Natural killer cell (primary cell): ENCODE measurements at regions not wholly inside any gene's neighbourhood (a gene's known extent, or its start where the extent isn't known, plus 50 kb on each side); places are given as distances from the start of the nearest gene placed in this dataset.
A peak's percentile ranks its signal among the peaks of the same experiment; 100 is the strongest.

Source experiments
- ATAC-seq, 3 donors: fragments of 150-1000 bp in 2 of 3; fragments of 200-7000 bp in 1 of 3; cut with Tn5 transposase; 1 replicate in 1 of 3; 2 replicates in 2 of 3; pipeline ENCODE4 v1.10.0; 2021; ENCODE audit warnings: mild to moderate bottlenecking in 2 of 3, moderate library complexity in 2 of 3
- DNase-seq, 2 donors: peaks; one replicate each; pipeline versions ENCODE4 v3.0.0 to v3.0.0-alpha.2; 2013 to 2021; ENCODE audit warnings: mixed read lengths in 1 of 2
- H3K27ac ChIP-seq: one replicate; pipeline ENCODE4 v1.5.1; 2013; ENCODE audit warnings: mild to moderate bottlenecking, low read length
- H3K27me3 ChIP-seq: one replicate; pipeline ENCODE4 v1.6.1; 2013; ENCODE audit warnings: low read length; ENCODE audit not compliant: control insufficient read depth, insufficient read depth
- H3K36me3 ChIP-seq: one replicate; pipeline ENCODE4 v1.6.1; 2013; ENCODE audit warnings: low read length; ENCODE audit not compliant: control insufficient read depth, insufficient read depth
- H3K4me1 ChIP-seq: one replicate; pipeline ENCODE4 v1.6.1; 2013; ENCODE audit warnings: low read length; ENCODE audit not compliant: control insufficient read depth, insufficient read depth
- H3K4me3 ChIP-seq: one replicate; pipeline ENCODE4 v1.5.1; 2013; ENCODE audit warnings: low read length
- H3K9me3 ChIP-seq: one replicate; pipeline ENCODE4 v1.6.1; 2013; ENCODE audit warnings: low read length; ENCODE audit not compliant: control insufficient read depth, insufficient read depth
- H3K27ac Mint-ChIP-seq, 2 donors: one replicate each; pipeline ENCODE4 v1.8.0; 2022; ENCODE audit warnings: mild to moderate bottlenecking in 2 of 2, mixed read lengths in 2 of 2, moderate library complexity in 1 of 2
- H3K27me3 Mint-ChIP-seq, 2 donors: one replicate each; pipeline ENCODE4 v1.8.0; 2022; ENCODE audit warnings: low read depth in 2 of 2, mixed read lengths in 2 of 2
- H3K36me3 Mint-ChIP-seq: one replicate; pipeline ENCODE4 v1.8.0; 2022; ENCODE audit warnings: mixed read lengths
- H3K4me1 Mint-ChIP-seq, 2 donors: one replicate each; pipeline ENCODE4 v1.8.0; 2022; ENCODE audit warnings: mixed read lengths in 2 of 2
- H3K4me3 Mint-ChIP-seq: one replicate; pipeline ENCODE4 v1.8.0; 2022; ENCODE audit warnings: mild to moderate bottlenecking, moderate library complexity, mixed read lengths
- H3K9me3 Mint-ChIP-seq, 2 donors: one replicate each; pipeline ENCODE4 v1.8.0; 2022; ENCODE audit warnings: mixed read lengths in 2 of 2
- CTCF ChIP-seq: fragments of 200-600 bp; IDR thresholded peaks from one replicate; pipeline ENCODE4 v1.8.0; 2022; ENCODE audit warnings: antibody characterized with exemption
- WGBS: methylation state at CpG from one replicate; pipeline ENCODE4 v1.1.7; 2013; ENCODE audit warnings: missing lambda C conversion rate; ENCODE audit not compliant: insufficient coverage; 5-methylcytosine and 5-hydroxymethylcytosine counted together
- intact Hi-C: fragments of 100-400 bp; cut with micrococcal nuclease; formaldehyde crosslinking; loops from one replicate; pipeline ENCODE4 v1.14.2; 2022

GRCh38 chr19:31013384-31014020, 335.7 kb downstream of the TSHZ3 start:
- Histone ChIP-seq H3K27ac (no peak overlapping the region), H3K4me1 (peaks cover 22% of the 10 kb centered on the region), H3K27me3 (peaks cover 4% of the 10 kb centered on the region), H3K36me3 (no peaks in the 10 kb centered on the region), H3K4me3 (no peak overlapping the region), H3K9me3 (no peaks in the 10 kb centered on the region)
- no peaks in the 10 kb centered on the region for H3K9me3 Mint-ChIP-seq
- H3K36me3 Mint-ChIP-seq: no peaks in the 10 kb centered on the region
- H3K4me3 Mint-ChIP-seq: no peak overlapping the region
- DNase-seq: no peak
- peaks cover 0 to 2% of the 10 kb centered on the region in 2 donors for H3K27me3 Mint-ChIP-seq
- peak overlapping the region in 1 of 2 donors; percentile 86 for H3K27ac Mint-ChIP-seq
- no peak for TF ChIP-seq CTCF
- peaks cover 27 to 31% of the 10 kb centered on the region in 2 donors for H3K4me1 Mint-ChIP-seq
- intact Hi-C loops: no loop called here
- WGBS: 70% methylated on average over 5 of the region's 5 CpGs
- ATAC-seq: no peak

GRCh38 chr19:31002518-31003244, 346.6 kb downstream of the TSHZ3 start:
- H3K4me3 Mint-ChIP-seq: no peak overlapping the region
- Histone ChIP-seq H3K9me3 (no peaks in the 10 kb centered on the region), H3K27ac (no peak overlapping the region), H3K36me3 (no peaks in the 10 kb centered on the region), H3K4me3 (no peak overlapping the region), H3K4me1 (no peaks in the 10 kb centered on the region), H3K27me3 (no peaks in the 10 kb centered on the region)
- H3K27me3 Mint-ChIP-seq: peaks cover 0 to 16% of the 10 kb centered on the region in 2 donors
- intact Hi-C loops: no loop called here
- H3K27ac Mint-ChIP-seq: no peak overlapping the region
- TF ChIP-seq CTCF: no peak
- H3K9me3 Mint-ChIP-seq: peaks cover 0 to 3% of the 10 kb centered on the region in 2 donors
- ATAC-seq (no peak), DNase-seq (no peak)
- WGBS: 84% methylated on average over 11 of the region's 12 CpGs
- H3K4me1 Mint-ChIP-seq: no peaks in the 10 kb centered on the region
- no peaks in the 10 kb centered on the region for H3K36me3 Mint-ChIP-seq

GRCh38 chr19:31001991-31002390, 347.2 kb downstream of the TSHZ3 start:
- Histone ChIP-seq H3K4me1 (peaks cover 4% of the 10 kb centered on the region), H3K36me3 (no peaks in the 10 kb centered on the region), H3K27me3 (no peaks in the 10 kb centered on the region), H3K27ac (no peak overlapping the region), H3K9me3 (no peaks in the 10 kb centered on the region), H3K4me3 (no peak overlapping the region)
- TF ChIP-seq CTCF: no peak
- H3K27me3 Mint-ChIP-seq: peaks cover 0 to 16% of the 10 kb centered on the region in 2 donors
- H3K36me3 Mint-ChIP-seq: no peaks in the 10 kb centered on the region
- H3K27ac Mint-ChIP-seq: no peak overlapping the region
- H3K4me1 Mint-ChIP-seq: peaks cover 0 to 5% of the 10 kb centered on the region in 2 donors
- DNase-seq (no peak), ATAC-seq (no peak)
- no peak overlapping the region for H3K4me3 Mint-ChIP-seq
- peaks cover 0 to 3% of the 10 kb centered on the region in 2 donors for H3K9me3 Mint-ChIP-seq
- WGBS: 92% methylated on average over 11 of the region's 11 CpGs
- intact Hi-C loops: no loop called here
